ENCODE measurements at regions not wholly inside any gene's neighbourhood (a gene's known extent, or its start where the extent isn't known, plus 50 kb on each side); places are given as distances from the start of the nearest gene placed in this dataset.

DNA sequence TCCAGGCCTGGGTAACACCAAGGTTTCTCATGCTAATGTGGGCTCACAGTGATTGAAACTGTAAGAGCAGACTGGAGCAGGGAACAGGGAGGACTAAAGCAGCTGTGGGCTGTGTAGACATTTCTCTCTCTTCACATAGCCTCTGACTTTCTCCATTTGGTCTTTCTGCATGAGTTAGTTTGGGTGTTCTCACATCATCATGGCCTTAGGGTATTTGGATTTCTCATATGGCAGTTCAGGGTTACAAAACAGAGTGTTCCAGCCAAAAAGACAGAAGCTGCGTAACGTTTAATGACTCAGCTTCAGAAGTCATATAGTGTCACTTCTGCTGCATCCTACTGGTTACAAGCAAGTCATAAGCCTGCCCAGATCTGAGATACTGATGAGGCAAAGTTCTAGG lies 52.0 kb upstream of the OSBPL8 start:
- no peak for DNase-seq

DNA sequence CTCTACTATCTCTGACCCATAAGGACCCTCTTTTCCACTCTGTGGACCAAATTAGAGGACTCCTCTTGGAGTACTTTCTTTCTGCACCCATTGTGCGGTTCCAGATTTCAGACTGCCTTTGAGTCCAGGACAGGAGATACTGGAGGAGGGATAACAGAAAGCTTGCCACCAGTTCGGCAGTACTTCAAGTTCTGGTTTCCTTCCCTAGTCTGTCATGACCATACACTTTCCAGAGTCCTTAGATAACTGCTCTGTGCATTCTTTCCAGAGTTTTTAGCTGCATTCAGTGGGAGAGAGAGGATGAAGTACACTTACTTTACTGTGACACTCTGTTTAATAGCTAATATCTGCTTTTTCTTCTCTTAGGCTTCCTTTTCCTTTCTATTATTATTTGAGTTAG lies 54.8 kb upstream of the OSBPL8 start:
- no peak for DNase-seq

DNA sequence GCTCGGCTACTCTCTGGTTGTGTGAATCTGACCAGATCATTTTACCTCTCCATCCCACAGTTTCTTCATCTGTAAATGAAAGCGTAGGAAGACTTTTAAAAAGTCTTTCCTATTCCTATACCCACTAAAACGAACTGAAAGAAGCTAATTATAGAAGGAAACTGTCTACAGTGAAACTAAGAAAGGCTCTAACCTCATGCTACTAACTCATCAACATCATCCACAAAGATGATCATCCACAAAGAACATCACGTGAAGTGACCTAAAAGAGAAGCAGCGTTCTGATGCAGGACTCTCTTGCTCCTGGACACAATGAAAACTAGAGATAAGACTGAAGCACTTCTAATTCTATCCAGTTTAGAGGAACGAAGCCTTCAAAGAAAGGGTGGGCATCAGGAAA lies 58.5 kb upstream of the OSBPL8 start:
- DNase-seq: no peak

DNA sequence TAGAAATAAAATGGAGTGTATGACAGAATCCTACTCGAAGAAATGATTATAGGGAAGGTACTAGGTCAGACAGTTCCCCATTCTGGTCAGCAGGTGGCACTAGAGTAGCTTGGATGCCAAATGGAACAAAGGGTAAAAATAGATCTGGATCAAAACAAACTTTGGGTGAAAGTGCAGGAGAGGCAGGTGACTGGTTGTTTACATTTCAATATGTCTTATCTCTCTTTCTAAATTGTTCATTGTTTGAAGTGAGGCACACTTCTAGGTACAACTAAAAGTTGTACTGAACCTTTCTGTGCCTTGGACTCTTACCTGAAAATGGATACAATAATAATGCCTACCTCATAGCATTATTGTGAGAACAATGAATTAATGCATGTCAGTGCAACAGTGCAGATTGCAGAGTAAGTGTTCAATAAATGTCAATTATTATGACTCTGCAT lies 62.0 kb upstream of the OSBPL8 start:
- DNase-seq: peak; percentile 80

DNA sequence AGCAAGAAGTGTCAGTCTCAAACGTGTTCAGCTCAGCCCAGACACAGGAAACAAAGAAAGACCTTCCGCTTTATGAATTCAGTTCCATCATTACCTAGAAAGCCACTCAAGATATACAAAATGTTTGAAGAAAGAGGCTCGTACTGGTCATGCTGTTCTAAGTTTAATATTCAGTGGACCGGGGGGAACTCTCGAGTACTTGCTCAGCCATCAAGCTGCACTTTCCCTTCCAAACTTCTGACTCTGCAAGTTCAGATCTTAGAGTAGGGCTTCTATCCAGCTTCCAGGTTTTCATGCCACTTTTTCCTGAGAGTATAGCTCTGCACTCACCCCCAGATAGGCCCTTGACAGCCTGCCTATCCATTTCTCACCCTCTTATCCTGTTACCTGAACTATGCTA lies 62.8 kb upstream of the OSBPL8 start:
- DNase-seq: no peak

DNA sequence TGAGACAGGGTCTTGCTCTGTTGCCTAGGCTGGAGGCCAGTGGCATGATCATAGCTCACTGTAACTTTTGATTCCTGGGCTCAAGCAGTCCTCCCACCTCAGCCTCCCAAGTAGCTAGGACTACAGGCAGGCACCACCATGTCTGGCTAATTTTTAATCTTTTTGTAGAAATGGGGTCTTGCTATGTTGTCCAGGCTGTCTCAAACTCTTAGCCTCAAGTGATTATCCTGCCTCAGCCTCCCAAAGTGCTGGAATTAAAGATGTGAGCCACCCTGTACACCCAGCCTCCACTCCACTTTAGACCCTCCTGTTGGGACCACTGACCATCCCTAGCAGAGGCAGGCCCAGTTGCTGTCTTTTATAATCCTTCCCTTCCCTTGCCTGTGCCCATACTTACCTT lies 63.3 kb upstream of the OSBPL8 start:
- no peak for DNase-seq

DNA sequence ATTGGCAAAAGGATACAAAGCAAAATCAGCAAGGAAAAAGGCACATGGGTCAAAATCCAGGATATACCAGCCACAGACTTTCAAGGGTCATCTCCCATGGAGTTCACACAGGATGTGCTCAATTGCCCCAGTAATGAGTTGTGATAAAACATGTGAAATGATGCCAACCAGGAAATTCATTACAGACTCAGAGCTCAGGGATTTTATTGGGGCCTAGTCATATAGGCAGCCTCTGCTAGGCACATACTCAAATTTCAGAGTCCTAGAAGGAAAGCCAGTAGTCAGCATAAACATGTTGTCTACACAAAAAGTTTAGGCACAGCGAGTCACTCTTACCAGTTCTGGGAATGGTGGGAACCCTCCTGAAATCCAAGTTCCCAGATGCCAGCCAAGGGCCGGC lies 64.4 kb upstream of the OSBPL8 start:
- no peak for DNase-seq

DNA sequence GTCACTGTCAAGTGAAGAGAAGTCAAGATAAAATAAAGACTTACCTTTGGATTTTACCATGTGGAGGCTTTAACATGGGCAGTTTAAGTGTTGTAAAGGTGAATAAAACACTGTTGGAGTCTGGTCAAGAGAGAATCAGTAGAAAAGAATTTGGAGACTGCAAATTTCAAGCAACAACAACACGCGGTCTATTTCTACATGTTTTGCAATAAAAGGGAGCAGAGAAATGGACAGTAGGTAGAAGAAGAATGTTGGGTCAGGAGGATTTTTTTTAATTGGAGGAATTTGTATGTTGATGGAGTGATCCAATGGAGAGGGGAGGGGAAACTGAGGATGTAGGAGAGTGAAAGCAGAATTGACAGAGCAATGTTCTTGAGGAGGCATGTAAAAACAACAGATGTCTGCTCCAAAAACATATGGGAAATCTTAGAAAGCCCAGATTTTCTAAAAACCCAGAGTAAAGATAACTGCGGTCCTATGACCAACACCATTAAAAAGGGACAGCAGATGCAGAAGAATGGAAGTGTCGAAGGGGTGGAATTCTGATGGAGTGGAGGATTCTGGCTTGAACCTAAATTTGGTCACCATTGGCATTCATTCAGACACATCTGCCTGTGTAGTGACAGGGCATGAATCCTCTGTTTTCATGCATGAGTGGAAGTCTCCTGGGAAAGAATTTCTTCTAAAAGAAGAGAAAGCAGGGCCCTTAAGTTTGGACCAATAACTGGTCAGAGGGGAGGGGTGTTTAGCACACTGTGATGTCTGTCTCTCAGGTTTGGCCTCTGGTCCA lies 68.0 kb upstream of the OSBPL8 start:
- DNase-seq: no peak

DNA sequence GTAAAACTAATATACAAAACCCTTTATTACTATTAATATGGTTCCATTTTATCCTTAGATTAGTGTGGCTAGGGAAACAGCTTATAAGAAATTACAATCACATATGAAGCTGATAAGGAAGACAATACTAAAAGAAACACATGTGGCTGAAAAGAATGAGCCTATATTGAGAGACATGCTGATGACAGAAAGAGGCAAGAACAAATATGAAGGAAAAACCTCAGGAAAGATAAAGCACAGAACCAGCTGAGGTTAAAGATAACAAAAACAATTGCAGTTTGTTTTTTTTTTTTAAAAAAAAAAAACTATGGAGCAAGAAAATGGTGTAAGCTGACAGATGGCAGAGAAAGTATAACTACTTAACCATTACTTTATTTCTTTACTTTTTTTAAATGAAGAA lies 69.2 kb upstream of the OSBPL8 start:
- no peak for DNase-seq

DNA sequence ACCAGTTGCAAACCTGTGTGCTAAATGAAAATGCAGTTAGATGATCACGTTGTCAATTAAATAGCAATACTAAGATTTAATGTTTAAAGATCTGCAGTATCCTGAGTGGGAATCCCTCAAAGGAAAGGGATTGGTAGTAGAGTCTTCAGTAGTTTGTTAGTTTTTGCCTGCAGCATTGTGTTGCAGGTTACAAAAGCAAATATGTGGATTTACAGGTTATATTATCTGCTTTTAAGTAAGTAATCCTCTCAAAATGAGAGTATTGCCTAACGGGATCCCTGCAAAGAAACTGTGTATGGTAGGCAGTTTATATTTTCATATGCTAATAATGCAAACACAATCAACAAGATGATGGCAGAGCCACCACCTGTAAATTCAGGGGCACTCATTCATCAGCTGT lies 72.2 kb upstream of the OSBPL8 start:
- DNase-seq: no peak

DNA sequence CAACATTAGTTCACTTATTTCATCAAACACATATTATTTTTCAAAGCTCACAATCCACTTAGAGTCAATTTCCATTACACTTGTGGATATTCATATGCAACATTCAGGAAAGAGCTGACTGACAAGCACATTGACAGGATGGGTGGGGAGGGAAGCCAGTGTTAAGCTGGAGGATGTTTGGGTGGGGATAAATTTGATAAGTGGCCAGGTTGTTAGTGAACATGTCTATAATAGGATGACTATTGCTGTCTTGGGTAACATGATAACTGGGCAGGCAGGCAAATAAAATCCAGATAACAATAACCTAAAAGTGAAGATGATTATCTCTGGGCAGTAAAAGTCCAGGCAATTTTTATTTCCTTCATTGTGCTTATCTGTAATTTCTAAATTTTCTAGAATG lies 73.8 kb upstream of the OSBPL8 start:
- DNase-seq: peak; percentile 50

DNA sequence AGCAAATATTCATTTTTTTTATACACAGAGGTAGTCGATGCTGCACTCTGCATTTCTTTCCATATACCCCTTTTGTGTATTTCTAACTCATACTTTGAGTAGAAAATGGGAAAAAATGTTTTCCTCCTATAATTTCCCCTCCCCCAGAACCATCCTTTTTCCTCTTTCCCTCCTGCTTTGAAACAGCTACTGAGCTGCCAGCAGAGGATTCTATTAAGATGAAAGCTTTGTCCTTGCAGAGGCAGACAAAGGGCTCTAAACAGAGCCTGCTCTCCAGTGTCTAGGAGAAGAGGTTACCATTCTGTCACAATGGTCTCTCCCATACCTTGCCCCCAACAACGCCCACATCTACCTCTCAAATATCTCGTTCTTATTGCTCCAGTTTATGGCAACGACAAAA lies 74.6 kb upstream of the OSBPL8 start:
- no peak for DNase-seq

DNA sequence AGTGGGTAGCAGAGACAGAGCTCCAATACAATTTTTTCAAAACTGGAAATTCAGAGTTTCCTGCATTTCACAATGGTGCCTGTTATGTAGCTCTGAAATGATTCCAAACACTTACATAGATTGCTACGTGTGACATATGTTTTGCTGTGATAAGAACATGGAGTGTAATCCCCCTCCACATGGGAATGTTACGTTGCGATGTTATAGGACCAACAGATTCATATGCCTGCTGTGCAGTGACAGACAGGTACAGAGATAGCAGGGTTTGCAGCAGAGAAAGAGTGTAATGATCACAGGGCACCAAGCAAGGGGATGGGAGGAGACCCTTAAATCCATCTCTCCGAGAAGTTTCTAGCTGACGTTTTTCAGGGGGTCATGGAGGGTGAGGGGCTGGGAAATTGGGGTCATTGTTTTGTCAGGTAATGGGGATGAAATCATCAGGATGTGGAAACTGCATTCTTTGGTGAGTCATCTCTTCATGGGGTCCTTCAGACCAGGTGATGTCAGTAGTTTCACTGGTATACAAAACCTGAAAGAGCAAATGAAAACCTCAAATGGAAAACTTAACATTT lies 76.6 kb upstream of the OSBPL8 start:
- peak; percentile 51 for DNase-seq

DNA sequence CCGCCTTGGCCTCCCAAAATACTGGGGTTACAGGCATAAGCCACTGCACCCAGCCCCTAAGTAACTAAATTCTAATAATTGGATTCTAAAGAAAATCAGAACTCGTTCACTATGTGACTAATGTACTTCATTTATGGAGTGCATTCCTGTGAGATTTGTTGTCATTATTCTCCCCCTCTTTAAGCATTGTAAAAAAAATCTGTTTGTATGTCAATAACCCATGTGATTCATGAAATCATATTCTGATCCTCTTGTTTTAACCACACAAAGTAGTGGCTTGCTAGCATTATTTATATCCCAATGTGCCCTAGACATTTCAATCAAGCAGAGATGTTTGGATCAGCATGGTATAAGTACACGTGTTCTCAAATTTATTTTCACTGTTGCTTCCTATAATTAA lies 78.2 kb upstream of the OSBPL8 start:
- DNase-seq: no peak

DNA sequence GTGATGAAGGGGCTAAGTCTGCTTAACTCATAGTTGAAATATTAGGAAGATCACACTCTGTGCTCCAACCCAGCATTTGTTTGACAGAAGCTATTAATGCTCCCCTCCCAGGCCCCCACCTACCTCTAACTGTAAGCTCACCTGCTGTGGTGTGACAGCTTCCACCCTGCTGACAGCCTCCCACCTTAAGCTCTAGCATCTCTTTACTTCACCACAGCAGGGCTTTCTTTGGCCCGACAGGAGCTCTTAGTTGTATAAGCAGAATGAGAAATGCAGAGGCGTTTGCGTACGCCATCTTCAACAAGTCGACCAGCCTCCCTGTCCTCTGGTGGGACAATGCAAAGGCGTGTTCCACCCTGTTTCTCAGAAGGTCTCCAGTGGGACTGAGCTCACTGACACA lies 80.1 kb upstream of the OSBPL8 start:
- DNase-seq: no peak

DNA sequence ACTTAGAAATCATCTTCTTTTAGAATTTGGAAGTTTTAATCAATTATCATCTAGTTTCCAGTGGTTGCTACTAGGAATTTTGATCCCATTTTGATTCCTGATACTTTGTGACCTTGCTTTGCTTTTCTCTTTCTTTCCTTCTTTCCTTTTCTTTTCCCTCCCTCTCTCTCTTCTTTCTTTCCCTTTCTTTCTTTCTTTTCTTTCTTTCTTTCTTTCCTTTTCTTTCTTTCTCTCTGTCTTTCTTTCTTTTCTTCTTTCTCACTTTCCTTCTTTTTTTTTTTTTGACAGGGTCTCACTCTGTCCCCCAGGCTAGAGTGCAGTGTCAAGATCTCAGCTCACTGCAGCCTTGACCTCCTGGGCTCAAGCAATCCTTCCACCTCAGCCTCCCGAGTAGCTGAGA lies 81.5 kb upstream of the OSBPL8 start:
- no peak for DNase-seq

DNA sequence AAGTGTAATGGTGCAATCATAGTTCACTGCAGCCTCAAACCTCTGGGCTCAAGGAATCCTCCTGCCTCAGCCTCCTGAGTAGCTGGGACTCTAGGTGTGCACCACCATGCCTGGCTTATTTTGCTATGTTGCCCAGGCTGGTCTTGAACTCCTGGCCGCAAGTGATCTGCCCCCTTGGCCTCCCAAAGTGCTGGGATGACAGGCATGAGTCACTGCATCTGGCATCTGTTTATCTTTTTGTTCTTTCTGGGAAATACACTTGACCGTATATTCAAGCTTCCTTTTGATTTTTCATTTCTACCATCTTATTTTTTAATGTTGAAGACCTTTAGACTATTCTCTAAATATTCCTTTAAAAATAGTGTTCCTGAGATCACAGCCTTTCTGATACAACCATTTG lies 82.4 kb upstream of the OSBPL8 start:
- no peak for DNase-seq

DNA sequence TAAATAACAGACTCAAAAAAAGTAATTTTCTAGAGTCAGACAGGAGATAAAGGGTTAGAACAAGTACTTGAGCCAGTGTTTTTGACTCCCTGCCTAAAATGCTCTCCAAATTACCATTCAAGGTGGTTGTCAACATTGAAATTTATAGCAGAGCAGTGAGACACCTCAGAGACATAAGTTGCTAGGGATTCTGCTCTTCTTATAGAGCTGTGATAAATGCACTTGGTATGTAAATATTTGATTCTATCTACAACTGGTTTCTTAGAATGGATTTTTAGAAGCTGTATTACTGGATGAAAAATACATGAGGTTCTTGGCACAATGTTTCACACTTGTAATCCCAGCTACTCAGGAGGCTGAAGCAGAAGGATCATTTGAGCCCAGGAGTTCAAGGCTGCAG lies 83.9 kb upstream of the OSBPL8 start:
- no peak for DNase-seq

DNA sequence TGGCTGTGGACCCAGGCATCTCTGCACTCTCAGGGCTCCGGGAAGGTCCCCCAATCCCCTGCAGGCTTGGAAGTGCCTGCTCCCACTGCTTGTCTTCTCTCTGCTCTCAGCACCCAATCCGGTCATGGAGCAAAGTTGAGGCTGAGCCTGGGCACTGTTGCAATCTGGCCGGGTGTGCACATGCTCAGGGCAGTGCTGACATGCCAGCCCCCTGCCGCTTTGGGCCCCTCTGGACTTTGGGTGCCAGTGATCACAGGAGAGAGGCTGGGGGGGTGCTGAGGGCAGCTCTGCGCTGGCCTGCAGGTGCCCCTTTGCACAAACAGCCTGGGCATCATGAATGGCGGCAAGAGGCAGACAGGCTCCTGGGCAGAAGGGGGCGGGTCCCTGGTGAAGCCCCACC lies 85.4 kb upstream of the OSBPL8 start:
- DNase-seq: no peak

DNA sequence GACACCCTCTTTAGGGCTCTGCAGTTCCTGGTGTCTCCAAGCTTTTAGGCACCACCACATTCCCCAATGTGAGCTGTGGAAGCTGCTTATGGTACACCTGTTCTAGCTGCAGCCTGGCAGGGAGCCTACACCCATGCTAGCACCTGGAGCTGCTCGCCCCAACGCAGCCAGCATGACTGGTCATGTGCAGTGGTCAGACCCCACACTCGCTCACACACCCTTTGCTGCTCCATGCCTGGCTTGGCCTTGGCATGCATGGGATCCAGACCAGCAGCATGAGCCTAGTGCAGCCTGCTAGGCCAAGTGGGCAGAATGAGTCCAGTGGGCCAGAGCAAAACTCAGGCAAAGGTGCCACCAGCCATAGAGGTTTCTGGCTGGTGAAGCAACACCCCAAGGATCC lies 86.4 kb upstream of the OSBPL8 start:
- no peak for DNase-seq

DNA sequence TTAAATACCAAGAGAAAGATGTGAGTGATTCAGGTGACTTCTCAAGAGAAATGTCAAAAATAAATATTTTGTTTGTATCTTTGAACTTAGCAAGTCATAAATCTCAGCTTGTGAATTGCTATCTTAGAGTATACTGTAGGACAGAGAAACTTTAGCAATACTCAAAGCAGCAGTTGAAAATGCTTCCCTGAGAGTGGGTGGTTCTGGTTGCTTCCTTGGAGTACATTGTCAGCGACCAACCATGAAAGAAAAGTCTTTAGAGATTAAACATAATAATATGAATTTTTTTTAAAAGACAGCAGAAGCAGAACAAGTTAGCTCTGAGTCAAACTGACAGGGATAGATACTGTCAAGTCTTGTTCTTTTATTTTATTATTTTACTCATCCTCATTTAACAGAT lies 86.8 kb upstream of the OSBPL8 start:
- DNase-seq: no peak

DNA sequence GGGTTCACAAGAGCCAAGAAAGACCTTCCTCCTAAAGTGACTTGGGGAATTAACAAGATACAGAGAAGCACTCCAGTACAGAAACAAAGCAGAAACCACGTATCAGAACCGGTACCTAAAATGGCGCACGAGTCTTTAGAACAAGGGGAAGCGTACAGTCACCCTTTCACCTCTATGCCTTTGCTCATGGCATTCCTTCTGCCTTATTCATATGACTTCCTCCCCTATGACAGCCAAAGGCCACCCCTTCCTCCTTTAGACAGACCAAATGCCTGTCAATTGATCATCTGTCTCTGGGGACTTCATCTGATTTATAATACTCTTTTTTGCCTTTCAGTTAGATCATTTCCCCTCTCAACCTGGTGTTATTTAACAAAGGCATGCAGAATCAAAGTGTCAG lies 89.5 kb upstream of the OSBPL8 start:
- no peak for DNase-seq

DNA sequence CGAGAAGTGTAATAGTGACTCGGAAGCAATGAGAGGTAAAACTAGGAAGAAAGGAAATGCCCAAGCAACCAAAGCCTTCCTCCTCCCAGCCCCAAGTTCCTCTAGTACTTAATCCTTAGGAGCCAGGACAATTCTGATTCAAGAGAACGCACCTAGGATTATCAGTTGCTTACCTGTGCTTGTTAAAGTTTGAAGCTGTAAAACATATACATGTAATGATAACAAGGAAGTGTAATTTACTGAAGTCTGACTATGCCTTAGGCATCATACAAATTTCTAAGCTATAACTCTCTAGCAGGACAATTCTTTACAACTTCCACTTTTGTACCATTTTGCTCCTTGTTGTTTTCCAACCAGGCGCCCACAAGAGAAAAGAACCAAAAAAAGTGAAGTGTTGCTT lies 92.8 kb upstream of the OSBPL8 start:
- no peak for DNase-seq

DNA sequence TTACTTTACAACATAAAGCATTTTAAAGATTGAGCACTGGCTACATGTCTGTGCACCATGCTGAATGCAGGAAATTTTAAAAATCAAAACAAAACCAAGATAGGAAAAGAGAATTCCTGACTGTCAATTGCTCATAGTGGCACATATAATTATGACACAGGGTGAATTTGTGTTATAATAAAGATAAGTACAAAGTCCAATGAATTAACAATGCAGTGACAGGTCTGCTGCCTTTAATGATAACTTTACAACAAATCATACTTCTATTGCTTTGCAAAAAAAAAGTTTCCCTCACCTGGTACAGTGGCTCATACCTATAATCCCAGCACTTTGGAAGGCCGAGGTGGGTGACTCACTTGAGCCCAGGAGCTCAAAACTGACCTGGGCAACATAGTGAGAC lies 93.8 kb upstream of the OSBPL8 start:
- no peak for DNase-seq

DNA sequence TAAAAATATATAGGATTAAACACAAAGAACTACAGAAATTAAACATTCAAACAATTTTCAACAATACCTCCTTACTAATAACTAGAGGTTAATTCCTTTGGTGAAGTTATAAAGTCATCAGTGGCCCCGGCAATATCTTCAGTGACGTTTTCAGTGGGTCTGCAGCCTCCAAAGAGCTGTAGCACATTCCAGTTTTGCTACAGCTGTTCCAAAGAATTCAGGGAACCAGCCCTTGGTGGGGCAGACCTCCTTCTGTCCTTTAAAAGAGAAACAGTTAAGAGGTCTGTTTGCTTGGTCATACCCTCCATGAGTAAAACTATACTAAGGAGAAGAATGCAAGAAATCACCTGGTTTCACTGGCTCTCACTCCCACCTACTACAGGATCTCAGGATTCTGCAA lies 99.2 kb upstream of the ZDHHC17 start:
- no peak for DNase-seq

All from NCI-H82 (cell line).